CD1c-positive myeloid dendritic cell (primary cell): ENCODE measurements at regions not wholly inside any gene's neighbourhood (a gene's known extent, or its start where the extent isn't known, plus 50 kb on each side); places are given as distances from the start of the nearest gene placed in this dataset.
A peak's percentile ranks its signal among the peaks of the same experiment; 100 is the strongest.

ENCODE experiments used
- DNase-seq: peaks from one replicate; pipeline ENCODE4 v3.0.0-alpha.2; 2016; ENCODE audit errors: extremely low spot score

DNA sequence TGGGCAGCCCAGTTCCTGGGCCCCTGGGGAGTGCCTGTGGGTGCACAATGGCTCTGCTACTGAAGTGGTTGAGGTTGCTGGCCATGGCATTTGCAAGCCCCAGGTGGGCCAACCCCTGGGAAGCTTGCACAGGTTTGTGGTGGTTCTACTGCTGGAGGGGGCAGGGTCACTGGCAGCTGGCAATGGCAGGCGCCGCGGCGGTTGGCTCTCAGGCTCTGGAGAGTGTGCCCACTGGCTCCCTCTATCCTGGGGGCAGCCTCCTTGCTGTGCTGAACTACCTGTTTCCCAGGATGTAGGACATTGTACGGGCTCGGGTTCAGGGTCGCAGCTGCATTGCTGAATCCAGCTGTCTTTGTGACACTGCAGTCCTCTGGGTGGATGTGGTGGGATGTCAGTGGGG lies 180.2 kb upstream of the HES1 start:
- no peak for DNase-seq

DNA sequence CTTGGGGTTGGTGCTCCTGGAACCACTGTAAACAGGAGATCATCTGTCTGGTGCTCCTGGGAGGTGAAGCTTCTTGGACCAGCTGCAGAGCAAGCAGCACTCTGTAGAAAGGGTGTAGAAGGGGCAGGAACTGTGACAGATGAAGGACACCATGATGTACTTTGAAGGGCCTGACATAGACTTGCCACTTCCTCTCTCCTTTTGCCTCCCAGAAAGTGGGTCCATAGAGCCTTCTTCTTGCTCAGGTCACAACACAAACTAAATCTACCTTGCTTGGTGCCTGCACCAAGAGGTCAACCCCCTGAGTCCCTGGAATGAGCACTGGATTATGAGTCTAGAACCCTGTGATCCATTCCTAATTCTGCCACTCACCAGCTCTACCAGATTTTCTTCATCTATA lies 176.1 kb upstream of the HES1 start:
- DNase-seq: no peak

DNA sequence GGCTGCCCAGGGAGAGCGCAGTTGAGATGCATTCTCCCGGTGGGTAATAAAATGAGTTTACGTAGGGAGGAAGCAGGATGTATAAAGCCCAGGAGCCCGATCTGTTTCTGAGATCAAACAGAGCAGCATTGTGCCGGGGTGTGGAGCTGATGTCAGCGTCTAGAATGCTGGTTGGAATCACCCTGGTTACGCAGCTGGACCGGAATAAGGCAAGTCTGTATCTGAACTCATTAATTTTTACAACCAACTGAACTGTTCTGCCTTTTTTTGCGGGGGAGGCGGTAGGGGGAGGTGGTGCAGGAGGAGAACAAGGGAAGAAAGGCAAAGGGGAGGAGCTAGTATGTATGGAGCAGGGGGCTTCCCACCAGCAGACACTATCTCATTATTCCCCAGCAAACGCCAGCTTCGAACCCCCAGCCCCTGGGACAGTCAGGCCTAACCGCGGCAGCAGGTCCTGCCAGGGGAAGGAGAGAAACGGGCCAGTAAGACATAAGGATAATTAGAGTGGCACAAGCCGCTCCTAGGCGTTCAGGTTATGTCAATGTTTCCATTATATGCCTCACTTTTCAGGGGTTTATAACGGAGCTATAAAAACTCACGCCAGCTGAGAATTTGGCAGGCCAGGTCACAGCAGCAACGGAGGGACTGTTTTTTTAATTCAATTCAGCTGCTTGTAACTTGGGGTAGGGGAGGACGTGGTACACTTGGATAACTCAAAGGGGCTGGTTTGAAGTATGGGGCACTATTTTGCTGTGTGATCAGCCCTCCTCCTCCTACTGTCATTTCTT lies 175.3 kb upstream of the HES1 start:
- DNase-seq: no peak

DNA sequence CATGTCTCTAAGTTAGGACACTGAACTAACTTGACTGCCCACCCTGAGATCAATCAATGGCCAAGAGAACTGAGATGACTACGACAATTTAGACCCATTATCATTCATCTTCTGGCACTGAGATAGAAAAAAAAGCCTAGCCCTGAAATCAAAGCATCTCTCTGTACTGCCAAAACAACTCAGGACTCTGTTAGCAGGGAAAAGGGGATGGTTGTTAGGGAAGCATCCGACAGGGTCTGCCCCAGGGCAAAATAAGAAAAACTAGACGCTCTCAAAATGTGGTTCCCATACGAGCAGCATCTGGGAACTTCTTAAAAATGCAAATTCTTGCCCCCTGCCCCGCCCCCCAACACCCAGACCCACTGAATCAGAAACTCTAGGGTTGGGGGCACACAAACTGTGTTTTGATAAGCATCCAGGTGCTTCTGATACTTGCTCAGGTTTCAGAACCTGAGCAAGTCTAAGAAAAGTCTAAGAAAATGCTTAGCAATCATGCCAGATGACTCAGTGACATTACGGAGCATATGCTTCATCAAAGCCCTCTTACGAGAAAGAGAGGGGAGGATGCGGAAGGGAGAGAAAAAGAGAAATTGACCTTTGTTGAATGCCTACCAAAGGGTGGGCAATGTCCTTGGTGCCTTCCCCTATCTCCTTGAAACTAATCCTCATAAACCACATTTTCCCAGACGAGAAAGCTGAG lies 172.8 kb upstream of the HES1 start:
- no peak for DNase-seq

DNA sequence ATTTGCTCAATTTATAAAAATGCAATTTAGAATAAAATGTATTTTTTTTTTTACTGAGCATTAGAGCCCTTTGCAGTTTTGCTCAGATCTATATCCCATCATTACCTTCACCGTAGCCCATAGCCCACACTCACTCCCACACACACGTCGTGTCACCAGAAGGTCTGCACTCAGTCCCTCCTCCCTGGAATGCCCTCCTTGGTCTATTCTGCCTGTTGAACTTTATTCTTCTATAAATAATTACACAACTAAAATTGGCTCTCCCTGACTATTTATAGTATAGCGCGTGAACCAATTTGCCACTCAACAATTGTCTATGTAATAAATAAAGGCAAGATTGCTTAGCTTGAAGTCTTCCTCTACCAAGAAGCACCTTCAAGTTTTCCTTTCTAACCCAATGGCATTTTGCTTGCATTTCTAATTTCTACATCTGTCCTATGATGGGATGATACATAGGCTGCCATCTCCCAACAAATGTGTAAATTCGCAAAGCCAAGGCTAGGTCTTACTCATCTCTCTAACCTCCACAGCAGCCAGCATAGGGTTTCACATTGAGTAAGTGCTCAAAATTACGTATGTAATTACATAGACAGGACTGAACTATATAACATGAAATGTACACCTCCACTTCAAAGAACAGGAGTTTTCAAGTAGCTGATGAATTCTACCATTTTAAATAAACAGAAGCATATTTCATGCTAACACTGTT lies 172.0 kb upstream of the HES1 start:
- DNase-seq: no peak

DNA sequence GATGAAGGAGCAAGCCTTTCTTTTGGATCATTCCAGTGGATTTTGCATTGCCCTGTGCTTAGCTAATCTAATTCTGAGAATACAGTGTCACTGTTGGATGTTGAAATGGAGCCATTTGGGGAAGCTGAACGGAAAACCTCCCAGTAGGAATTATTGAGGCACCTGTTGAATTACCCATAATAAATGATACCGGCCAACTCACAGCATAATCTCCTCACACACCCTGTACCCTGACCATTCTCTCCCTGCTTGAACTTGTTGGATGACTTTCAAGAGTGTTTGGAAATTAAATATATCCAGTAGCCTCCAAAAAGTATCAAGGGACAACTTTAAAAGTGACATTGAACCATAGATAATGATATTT lies 171.4 kb upstream of the HES1 start:
- DNase-seq: no peak

DNA sequence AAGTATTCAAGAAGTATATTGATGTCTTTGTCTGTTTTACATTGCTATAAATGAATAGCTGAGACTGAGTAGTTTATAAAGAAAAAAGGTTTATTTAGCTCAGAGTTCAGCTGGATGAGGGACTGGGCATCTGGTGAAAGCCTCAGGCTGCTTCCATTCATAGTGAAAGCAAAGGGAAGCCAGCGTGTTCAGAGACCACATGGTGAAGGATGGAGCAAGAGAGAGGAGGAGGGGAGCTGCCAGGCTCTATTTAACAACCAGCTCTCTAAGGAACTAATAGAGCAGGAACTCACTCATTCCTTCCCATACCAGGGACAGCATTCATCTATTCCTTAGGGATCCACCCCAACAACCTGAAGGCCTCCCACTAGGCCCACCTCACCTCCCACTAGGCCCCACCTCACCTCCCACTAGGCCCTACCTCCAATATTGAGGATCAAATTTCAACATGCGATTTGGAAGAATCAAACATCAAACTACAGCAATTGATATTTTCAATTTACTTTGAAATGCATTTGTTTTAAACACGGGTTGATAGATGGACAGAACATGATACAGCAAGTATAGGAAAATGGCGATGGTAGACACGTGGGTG lies 167.5 kb upstream of the HES1 start:
- DNase-seq: no peak

DNA sequence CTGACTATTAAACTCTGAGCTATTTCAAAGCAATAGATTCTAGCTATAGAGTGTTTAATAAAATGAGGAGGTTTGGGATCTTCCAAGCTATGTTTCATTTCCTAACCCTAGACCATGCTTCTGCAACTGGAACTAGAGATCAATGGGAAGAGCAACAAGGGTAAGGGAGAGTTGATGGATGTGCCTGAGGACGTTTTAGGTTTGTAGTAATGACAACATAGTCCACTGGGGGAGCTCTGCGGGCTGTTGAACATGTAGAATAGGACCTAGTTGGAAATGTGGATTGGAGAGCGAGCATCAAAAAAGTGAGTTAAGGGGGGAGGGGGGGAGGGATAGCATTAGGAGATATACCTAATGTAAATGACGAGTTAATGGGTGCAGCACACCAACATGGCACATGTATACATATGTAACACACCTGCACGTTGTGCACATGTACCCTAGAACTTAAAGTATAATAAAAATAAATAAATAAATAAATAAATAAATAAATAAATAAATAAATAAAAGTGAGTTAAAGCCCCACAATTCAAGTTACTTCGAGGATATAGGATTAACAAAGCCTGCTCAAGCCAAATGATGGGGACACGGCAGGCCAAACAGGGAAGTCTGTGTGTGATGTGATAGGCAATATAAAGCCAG lies 165.7 kb upstream of the HES1 start:
- peak; percentile 37 for DNase-seq

DNA sequence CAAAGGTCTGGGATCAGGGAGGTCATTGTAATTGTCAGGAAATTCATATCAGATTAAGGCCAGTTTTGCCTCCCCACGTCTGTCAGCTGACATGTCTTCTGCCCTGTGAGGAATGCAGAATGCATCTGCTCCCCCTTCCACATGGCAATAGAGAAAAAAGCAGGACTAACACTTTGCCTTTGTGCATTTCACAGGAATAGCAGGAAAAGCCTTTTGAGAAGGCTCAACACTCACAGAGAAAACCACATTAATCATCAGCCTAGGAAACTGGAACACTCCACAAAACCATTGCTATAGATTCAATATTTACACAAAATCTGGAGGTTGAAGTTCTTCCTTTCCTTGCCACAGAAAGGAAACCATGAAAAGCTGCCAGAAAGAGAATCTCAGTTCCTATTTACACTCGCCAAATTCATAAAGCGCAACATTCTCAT lies 165.2 kb upstream of the HES1 start:
- peak; percentile 62 for DNase-seq

DNA sequence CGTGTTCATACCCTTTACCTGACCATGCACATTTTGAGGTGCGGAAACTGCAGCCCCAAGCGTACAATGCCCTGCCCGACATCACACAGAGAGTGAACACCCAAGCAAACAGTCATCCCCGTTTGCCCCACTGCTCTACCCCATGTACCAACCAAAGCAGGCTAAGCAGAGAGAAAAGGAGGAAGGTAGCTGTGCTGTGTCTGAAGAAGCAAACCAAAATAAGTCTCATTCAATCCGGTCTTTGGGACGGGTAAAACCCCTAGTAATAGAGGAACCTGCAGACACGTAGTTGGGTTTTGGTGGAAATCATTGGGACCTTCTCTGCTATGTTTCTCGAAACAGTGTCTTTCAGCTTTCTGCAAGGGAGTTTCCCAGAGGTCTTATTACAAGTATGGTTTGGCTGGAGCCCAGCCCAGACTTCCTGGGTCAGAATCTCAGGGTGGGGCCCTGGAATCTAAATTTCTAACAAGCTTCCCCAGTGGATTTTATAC lies 164.6 kb upstream of the HES1 start:
- peak; percentile 62 for DNase-seq

DNA sequence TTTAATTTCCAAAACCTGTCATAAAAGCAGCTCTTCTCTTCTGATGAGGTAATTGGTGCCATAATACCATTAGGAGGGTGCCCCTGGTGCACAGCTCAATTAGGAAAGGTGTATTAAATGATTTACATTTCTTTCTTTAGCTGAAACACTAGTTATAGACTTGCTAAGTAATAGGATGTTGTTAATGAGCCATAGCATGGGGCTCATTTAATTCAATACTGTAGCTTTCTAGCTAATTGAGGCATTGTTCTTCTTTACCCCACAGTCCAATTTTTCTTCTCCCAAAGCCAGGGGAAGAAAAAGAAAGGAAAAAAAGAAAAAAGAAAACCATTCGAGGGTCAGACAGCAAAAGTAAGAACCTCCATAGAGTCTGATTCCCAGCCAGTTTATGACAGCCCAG lies 164.0 kb upstream of the HES1 start:
- no peak for DNase-seq

DNA sequence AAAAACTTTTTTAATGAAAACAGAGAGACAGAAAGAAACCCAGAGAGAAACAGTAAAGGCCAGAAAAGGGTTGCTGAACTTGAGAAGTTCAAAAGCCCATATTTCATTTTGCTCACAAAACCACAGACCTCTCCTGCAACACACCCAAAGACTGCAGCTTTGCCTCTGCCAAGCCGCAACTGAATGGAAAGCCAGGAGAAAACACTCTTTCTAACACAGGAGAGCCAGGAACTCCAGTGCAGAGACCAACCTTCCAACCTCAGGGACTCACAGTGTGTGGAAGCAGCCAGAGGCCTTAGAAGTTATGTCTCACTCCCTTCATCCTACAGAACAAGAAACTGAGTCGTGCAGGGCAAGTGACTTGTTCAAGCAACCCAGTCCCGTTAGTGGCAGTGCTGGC lies 163.1 kb upstream of the HES1 start:
- no peak for DNase-seq

DNA sequence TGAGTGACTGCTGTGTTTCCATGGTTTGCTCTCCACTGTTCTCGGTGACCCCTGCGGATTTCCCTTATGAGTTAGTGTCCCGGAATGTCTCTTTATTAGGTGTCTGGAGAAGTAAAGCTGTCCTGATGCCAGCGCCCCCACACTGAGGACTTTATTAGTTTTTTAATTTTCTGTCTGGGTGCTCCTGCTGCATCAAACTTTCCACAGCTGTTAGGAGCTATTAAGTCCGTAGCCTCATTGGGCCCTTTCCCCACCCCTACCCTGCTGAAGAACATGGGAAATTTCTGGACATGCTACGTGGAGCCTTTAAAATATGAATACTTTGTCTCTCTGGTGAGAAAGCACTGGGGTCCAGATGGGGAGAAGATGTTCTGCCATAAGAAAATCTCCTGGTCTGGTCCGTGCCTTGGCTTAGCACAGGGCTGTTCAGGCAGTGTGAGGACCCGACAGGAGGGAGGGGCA lies 161.7 kb upstream of the HES1 start:
- no peak for DNase-seq

DNA sequence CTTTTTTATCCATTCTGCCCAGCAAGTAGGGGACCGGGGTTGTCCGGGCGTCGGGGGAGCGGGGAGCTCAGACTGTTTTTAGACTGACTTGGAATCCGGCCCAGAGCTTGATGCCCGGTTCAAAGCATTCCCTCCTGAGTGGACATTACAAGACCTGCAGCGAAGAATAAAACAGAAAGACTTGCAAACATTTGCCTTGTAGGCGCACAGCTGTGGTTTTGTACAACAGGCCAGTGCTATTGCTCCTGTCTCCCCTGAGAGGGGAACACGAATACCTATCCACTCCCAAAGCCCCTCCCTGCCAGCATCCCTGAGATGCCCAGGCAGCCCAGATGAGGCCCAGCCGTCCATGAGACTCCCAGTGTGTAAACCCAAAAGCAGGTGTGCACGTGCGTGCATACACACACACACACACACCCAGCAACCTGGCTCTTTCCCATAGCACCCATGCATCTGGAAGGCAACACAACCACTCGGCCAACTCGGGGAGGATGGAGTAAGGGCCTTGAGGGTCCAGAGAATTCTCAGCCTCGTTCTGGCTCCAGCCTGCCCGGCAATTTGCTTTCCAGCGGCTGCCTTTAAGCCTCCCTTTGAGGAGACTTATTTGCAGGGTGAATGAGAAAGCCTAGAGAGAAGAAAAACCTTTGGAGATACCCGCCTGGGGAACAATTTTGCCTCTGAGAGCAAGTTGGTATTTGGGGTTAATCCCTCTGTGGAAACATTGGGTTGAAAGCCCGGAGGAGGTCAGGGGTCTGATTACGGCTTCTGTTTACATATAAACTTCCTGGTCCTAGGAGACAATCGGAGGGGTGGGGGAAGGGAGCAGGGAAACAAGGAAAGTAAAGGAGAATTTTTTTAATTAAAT lies 161.0 kb upstream of the HES1 start:
- no peak for DNase-seq

DNA sequence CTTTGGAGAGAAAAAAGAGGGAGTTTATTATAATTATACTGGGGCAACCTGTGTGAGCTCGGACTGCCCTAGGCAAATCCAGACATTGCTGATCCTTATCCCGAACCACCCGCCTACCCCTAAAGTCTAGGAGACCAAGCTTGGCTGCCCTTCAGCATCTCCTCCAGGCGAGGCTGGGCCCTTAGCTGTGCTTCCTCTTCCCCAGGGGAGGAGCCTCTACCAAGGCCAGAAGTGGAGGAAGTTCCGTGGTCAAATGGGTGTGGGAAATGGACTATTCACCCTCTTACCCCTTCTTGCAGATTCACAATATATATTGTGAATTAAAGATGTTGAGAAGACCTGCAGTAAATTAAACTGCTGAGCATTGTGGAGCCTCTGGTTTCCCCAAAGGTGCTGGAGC lies 158.3 kb upstream of the HES1 start:
- peak; percentile 59 for DNase-seq

DNA sequence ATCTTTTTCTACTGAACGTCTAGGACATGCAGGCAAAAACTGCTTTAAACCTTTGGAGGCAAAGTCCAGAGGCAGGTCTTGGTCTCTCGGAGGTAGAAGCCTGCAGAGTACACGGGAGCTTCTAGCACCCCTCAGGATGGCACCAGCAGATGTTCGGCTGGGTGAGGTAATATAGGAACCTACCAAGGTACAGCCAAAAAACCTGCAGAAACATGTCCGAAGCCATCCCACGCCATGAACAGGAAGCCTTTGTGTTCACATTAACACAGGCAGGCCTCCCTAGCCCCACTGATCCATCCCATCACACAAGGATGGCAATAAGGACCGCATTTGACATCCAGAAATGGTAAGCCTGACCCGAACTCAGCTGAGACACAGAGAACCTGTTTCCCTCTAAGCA lies 157.9 kb upstream of the HES1 start:
- no peak for DNase-seq

DNA sequence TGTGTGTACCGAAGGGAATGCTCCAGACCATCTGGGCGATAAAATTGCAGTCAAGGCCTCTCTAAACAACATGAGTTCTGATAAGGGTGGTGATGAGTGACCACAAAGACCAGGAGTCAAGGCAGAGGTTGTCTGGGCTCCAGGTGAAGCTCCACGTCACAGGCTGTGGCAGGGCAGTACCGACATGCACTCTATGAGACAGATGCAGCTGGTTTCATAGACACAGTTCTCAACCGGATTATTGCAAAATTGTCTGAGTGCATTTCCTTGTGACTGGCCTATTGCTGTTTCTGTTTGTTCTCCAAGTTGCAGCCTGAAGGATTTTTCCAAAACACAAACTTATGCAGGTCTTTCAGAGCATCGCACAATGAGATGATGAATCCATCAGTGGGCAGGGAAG lies 157.5 kb upstream of the HES1 start:
- peak; percentile 3 for DNase-seq

DNA sequence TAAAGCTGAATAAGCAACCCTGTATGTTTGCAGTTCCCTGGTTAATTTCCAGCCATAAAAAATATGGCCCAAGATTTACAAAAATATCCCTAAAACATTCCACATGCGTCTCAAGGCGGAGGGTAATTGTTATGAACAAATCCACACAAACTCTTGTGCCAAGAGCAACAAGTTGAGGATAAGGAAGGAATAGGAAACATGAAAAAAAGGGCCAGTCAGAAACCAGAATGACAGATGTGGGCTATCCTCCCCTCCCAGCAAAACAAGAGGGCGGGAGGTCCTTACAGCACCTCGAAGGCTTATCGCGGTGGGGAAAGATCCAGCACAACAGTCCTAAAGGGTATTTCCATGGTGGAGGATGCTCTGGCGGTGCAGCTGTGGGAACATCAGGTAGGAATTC lies 155.6 kb upstream of the HES1 start:
- DNase-seq: no peak

DNA sequence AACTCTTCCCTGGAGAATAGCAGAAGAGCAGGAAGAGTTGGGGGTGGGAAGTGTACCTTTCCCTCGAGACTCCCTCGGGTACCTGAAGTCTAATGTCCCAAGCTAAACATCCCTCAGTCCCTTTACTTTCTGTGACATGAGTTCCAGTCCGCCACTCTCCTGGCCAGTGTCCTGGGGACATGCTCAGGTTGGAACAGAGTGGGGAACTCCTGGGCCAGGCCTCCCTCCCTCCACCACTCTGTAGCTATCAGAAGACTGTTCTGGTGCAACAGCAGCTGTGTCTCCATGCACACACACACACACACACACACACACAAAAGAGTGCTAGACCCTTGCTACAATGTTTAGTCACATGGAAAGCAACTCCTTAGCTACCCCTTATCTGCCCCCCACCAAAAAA lies 155.0 kb upstream of the HES1 start:
- DNase-seq: no peak

DNA sequence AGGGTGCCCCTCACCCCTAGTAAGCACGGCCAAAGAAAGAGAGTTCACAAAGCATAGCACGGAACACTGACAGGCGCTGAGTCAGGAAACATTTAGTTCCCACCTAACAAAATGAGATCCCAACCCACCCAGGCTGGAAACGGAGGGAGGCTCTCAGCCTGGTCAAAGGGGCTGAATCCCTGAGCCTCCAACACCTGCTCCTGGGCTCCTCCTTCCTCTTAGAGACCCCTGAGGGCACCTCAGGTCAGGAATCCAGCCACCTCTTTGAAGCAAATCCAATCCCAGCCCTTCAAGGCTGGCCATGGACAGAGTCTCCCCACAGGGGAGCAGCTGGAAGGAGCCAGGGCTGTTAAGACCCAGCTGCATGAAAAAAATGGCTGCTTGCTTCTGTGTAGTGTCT lies 154.4 kb upstream of the HES1 start:
- DNase-seq: no peak

DNA sequence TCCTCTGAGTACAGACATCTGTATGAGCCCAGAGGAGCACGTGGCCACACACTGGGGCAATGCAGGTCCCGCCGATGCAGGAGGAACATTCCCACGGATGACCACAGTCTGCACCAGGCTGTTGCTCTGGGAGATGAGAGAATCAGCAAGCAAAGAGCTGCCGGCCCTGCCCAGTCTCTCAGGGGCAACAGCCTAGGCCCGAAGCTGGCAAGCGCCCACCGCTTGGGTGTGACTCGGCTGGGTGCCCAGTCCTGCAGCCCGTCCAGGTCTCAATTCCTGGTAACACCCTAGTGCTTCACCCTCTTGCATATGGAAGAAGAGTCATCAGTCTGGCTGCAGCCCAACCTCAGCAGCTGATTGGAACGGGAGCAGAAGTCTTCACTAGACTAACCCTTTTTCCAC lies 153.7 kb upstream of the HES1 start:
- DNase-seq: no peak
